GM12872 (cell line): ENCODE measurements at regions not wholly inside any gene's neighbourhood (a gene's known extent, or its start where the extent isn't known, plus 50 kb on each side); places are given as distances from the start of the nearest gene placed in this dataset.

Experiments used
- CTCF ChIP-seq: IDR thresholded peaks from 3 replicates; pipeline ENCODE4 v1.5.1; 2011; ENCODE audit warnings: low read depth, mild to moderate bottlenecking, low read length, moderate library complexity; ENCODE audit not compliant: insufficient read depth

GRCh38 chr7:50207686-50208255 lies 96.7 kb upstream of the IKZF1 start:
- no peak for TF ChIP-seq CTCF

- no peak for TF ChIP-seq CTCF
Measured at GRCh38 chr7:50207251-50207564, 97.3 kb upstream of the IKZF1 start.

- no peak for TF ChIP-seq CTCF
Measured at GRCh38 chr7:50206453-50207250, 97.9 kb upstream of the IKZF1 start.

- no peak for TF ChIP-seq CTCF
Measured at GRCh38 chr7:50205011-50205410, 99.5 kb upstream of the IKZF1 start.

- TF ChIP-seq CTCF, result no peak
Measured at GRCh38 chr7:50204581-50204980, 99.9 kb upstream of the IKZF1 start.

GRCh38 chr7:50203521-50203920 lies 101.0 kb upstream of the IKZF1 start:
- no peak for TF ChIP-seq CTCF

GRCh38 chr7:50202052-50202555 lies 102.4 kb upstream of the IKZF1 start:
- no peak for TF ChIP-seq CTCF
